ENCODE measurements at regions not wholly inside any gene's neighbourhood (a gene's known extent, or its start where the extent isn't known, plus 50 kb on each side); places are given as distances from the start of the nearest gene placed in this dataset.

GRCh38 chr5:88553136-88553875 lies 284.7 kb upstream of the TMEM161B start:
- no peak overlapping the region for H3K4me3 Mint-ChIP-seq (ENCODE audit: unreplicated experiment)
- H3K27me3 Mint-ChIP-seq (ENCODE audit: unreplicated experiment): peaks cover 29% of the 10 kb centered on the region
- no peak overlapping the region for H3K27ac Mint-ChIP-seq (ENCODE audit: unreplicated experiment)
- no peaks in the 10 kb centered on the region for H3K4me1 Mint-ChIP-seq (ENCODE audit: unreplicated experiment)
- no peaks in the 10 kb centered on the region for H3K36me3 Mint-ChIP-seq (ENCODE audit: unreplicated experiment)
- no peaks in the 10 kb centered on the region for H3K9me3 Mint-ChIP-seq (ENCODE audit: unreplicated experiment)
- DNase-seq (ENCODE audit: extremely low spot score, unreplicated experiment): no peak
- TF ChIP-seq CTCF (IDR thresholded peaks at IDR 0.05): no peak

- H3K27ac Mint-ChIP-seq (ENCODE audit: unreplicated experiment): no peak overlapping the region
- no peaks in the 10 kb centered on the region for H3K4me1 Mint-ChIP-seq (ENCODE audit: unreplicated experiment)
- H3K4me3 Mint-ChIP-seq (ENCODE audit: unreplicated experiment): no peak overlapping the region
- TF ChIP-seq CTCF (IDR thresholded peaks at IDR 0.05): no peak
- DNase-seq (ENCODE audit: extremely low spot score, unreplicated experiment): no peak
- H3K36me3 Mint-ChIP-seq (ENCODE audit: unreplicated experiment): no peaks in the 10 kb centered on the region
- H3K27me3 Mint-ChIP-seq (ENCODE audit: unreplicated experiment): peaks cover 23% of the 10 kb centered on the region
- H3K9me3 Mint-ChIP-seq (ENCODE audit: unreplicated experiment): no peaks in the 10 kb centered on the region
Measured at GRCh38 chr5:88552426-88552825, 283.8 kb upstream of the TMEM161B start.

- no peaks in the 10 kb centered on the region for H3K36me3 Mint-ChIP-seq (ENCODE audit: unreplicated experiment)
- peaks cover 20% of the 10 kb centered on the region for H3K27me3 Mint-ChIP-seq (ENCODE audit: unreplicated experiment)
- H3K27ac Mint-ChIP-seq (ENCODE audit: unreplicated experiment): no peak overlapping the region
- no peak for DNase-seq (ENCODE audit: extremely low spot score, unreplicated experiment)
- no peaks in the 10 kb centered on the region for H3K9me3 Mint-ChIP-seq (ENCODE audit: unreplicated experiment)
- TF ChIP-seq CTCF (IDR thresholded peaks at IDR 0.05): no peak
- H3K4me3 Mint-ChIP-seq (ENCODE audit: unreplicated experiment): no peak overlapping the region
- no peaks in the 10 kb centered on the region for H3K4me1 Mint-ChIP-seq (ENCODE audit: unreplicated experiment)
Measured at GRCh38 chr5:88551724-88552345, 283.2 kb upstream of the TMEM161B start.

GRCh38 chr5:88550736-88551135 lies 282.1 kb upstream of the TMEM161B start:
- Mint-ChIP-seq H3K9me3 (ENCODE audit: unreplicated experiment) (no peaks in the 10 kb centered on the region), H3K27ac (ENCODE audit: unreplicated experiment) (no peak overlapping the region), H3K4me3 (ENCODE audit: unreplicated experiment) (no peak overlapping the region), H3K27me3 (ENCODE audit: unreplicated experiment) (peaks cover 15% of the 10 kb centered on the region), H3K36me3 (ENCODE audit: unreplicated experiment) (no peaks in the 10 kb centered on the region), H3K4me1 (ENCODE audit: unreplicated experiment) (no peaks in the 10 kb centered on the region)
- DNase-seq (ENCODE audit: extremely low spot score, unreplicated experiment): no peak
- no peak for TF ChIP-seq CTCF (IDR thresholded peaks at IDR 0.05)

GRCh38 chr5:88548136-88548805 lies 279.6 kb upstream of the TMEM161B start:
- Mint-ChIP-seq H3K27me3 (ENCODE audit: unreplicated experiment) (peaks cover 17% of the 10 kb centered on the region), H3K27ac (ENCODE audit: unreplicated experiment) (no peak overlapping the region)

More at GRCh38 chr5:88548136-88548805, 279.6 kb upstream of the TMEM161B start:
- no peaks in the 10 kb centered on the region for H3K4me1 Mint-ChIP-seq (ENCODE audit: unreplicated experiment)
- H3K4me3 Mint-ChIP-seq (ENCODE audit: unreplicated experiment): no peak overlapping the region
- H3K36me3 Mint-ChIP-seq (ENCODE audit: unreplicated experiment): no peaks in the 10 kb centered on the region
- no peak for DNase-seq (ENCODE audit: extremely low spot score, unreplicated experiment)
- no peak for TF ChIP-seq CTCF (IDR thresholded peaks at IDR 0.05)
- H3K9me3 Mint-ChIP-seq (ENCODE audit: unreplicated experiment): no peaks in the 10 kb centered on the region
